ENCODE measurements at regions not wholly inside any gene's neighbourhood (a gene's known extent, or its start where the extent isn't known, plus 50 kb on each side); places are given as distances from the start of the nearest gene placed in this dataset.
"Not testable (repeated sequence)": the region's sequence is repeated elsewhere in the genome, so short reads cannot be mapped to it uniquely, and the experiment has no call there.

- POLR2A ChIA-PET = interaction anchor here (0.6 to 2.3 kb wide), 8 partner anchors 32 to 843 kb away, joined by 3 to 14 read pairs (median 4); partner anchors contain the start of gene ZNF438
- Histone ChIP-seq H3K4me3 (ENCODE audit: low read depth, low read length) (no peak overlapping the region), H3K27ac (ENCODE audit: low read depth, low read length) (peak overlapping the region; percentile 43), H3K27me3 (ENCODE audit: control insufficient read depth, insufficient read depth, low read length) (no peaks in the 10 kb centered on the region), H3K9me3 (ENCODE audit: control insufficient read depth, insufficient read depth, low read length) (no peaks in the 10 kb centered on the region)
- no peak for TF ChIP-seq CTCF (IDR thresholded peaks at IDR 0.05; ENCODE audit: low read depth, low read length)
- DNase-seq (ENCODE audit: low read depth, low spot score) = no peak
- CTCF ChIA-PET = no interaction called here
Observed at GRCh38 chr10:31135171-31135570, 103.5 kb upstream of the ZNF438 start.

- H3K27me3 ChIP-seq (ENCODE audit: control insufficient read depth, insufficient read depth, low read length); CTCF ChIA-PET; H3K4me3 ChIP-seq (ENCODE audit: low read depth, low read length); H3K9me3 ChIP-seq (ENCODE audit: control insufficient read depth, insufficient read depth, low read length); DNase-seq (ENCODE audit: low read depth, low spot score); H3K27ac ChIP-seq (ENCODE audit: low read depth, low read length): not testable (repeated sequence)
- POLR2A ChIA-PET = interaction anchor here (0.6 to 2.5 kb wide), 3 partner anchors 101 to 708 kb away, joined by 3 to 15 read pairs (median 4); partner anchors contain the start of gene ZNF438
Observed at GRCh38 chr10:31135791-31136190, 104.1 kb upstream of the ZNF438 start.

GRCh38 chr10:31136386-31136785 is 104.7 kb upstream of the ZNF438 start:
- Histone ChIP-seq H3K9me3 (ENCODE audit: control insufficient read depth, insufficient read depth, low read length) (no peaks in the 10 kb centered on the region), H3K27ac (ENCODE audit: low read depth, low read length) (no peak overlapping the region), H3K27me3 (ENCODE audit: control insufficient read depth, insufficient read depth, low read length) (no peaks in the 10 kb centered on the region), H3K4me3 (ENCODE audit: low read depth, low read length) (no peak overlapping the region)
- ChIA-PET POLR2A (interaction anchor here (2.5 kb wide), 1 partner anchor 104 kb away, joined by 15 read pairs; the partner anchor contains the start of gene ZNF438), CTCF (no interaction called here)
- TF ChIP-seq CTCF (IDR thresholded peaks at IDR 0.05; ENCODE audit: low read depth, low read length) = no peak
- no peak for DNase-seq (ENCODE audit: low read depth, low spot score)

GRCh38 chr10:31136930-31137885 is 105.5 kb upstream of the ZNF438 start:
- no peaks in the 10 kb centered on the region for H3K27me3 ChIP-seq (ENCODE audit: control insufficient read depth, insufficient read depth, low read length)
- ChIA-PET CTCF (no interaction called here), POLR2A (interaction anchor here (1.1 to 2.5 kb wide), 2 partner anchors 73 to 105 kb away, joined by 3 to 15 read pairs; partner anchors contain the start of gene ZNF438)

GRCh38 chr10:31138026-31138553 is 106.4 kb upstream of the ZNF438 start:
- TF ChIP-seq CTCF (IDR thresholded peaks at IDR 0.05; ENCODE audit: low read depth, low read length) = no peak
- ChIA-PET CTCF (interaction anchor here (1.3 kb wide), 1 partner anchor 354 kb away, joined by 6 read pairs; no protein-coding TSS in a partner anchor), POLR2A (interaction anchor here (1.1 to 2.5 kb wide), 2 partner anchors 74 to 106 kb away, joined by 3 to 15 read pairs; partner anchors contain the start of gene ZNF438)
- Histone ChIP-seq H3K27me3 (ENCODE audit: control insufficient read depth, insufficient read depth, low read length) (no peaks in the 10 kb centered on the region), H3K4me3 (ENCODE audit: low read depth, low read length) (no peak overlapping the region), H3K27ac (ENCODE audit: low read depth, low read length) (peak overlapping the region; percentile 3), H3K9me3 (ENCODE audit: control insufficient read depth, insufficient read depth, low read length) (no peaks in the 10 kb centered on the region)
- DNase-seq (ENCODE audit: low read depth, low spot score) = no peak

More at GRCh38 chr10:31136930-31137885, 105.5 kb upstream of the ZNF438 start:
- no peaks in the 10 kb centered on the region for H3K9me3 ChIP-seq (ENCODE audit: control insufficient read depth, insufficient read depth, low read length)
- no peak for TF ChIP-seq CTCF (IDR thresholded peaks at IDR 0.05; ENCODE audit: low read depth, low read length)
- H3K4me3 ChIP-seq (ENCODE audit: low read depth, low read length) = no peak overlapping the region
- H3K27ac ChIP-seq (ENCODE audit: low read depth, low read length) = peak overlapping the region; percentile 33
- no peak for DNase-seq (ENCODE audit: low read depth, low spot score)

All from AG04450 (cell line).